Activated T-cell treated with anti-CD3 and anti-CD28 coated beads, Interleukin-2, amount 50 U/mL, for 72 hours (primary cell): ENCODE measurements at regions not wholly inside any gene's neighbourhood (a gene's known extent, or its start where the extent isn't known, plus 50 kb on each side); places are given as distances from the start of the nearest gene placed in this dataset.

Source experiments
- ATAC-seq, 2 donors: fragments of 150-1000 bp; cut with Tn5 transposase; replicated peaks in 1 of 2; 2 replicates each; pipeline ENCODE4 v1.10.0; 2021; ENCODE audit warnings: moderate library complexity in 2 of 2, mild to moderate bottlenecking in 1 of 2
- DNase-seq, 2 donors: peaks; one replicate each; pipeline ENCODE4 v3.0.0; 2021 to 2022; ENCODE audit warnings: mixed read lengths in 1 of 2
- H3K27ac Mint-ChIP-seq: one replicate; pipeline ENCODE4 v1.8.0; 2022; ENCODE audit warnings: mild to moderate bottlenecking, moderate library complexity, mixed read lengths
- H3K27me3 Mint-ChIP-seq: one replicate; pipeline ENCODE4 v1.8.0; 2022; ENCODE audit warnings: low read depth, mixed read lengths
- H3K36me3 Mint-ChIP-seq, 2 donors: one replicate each; pipeline ENCODE4 v1.8.0; 2022; ENCODE audit warnings: mixed read lengths in 2 of 2, mild to moderate bottlenecking in 1 of 2; ENCODE audit not compliant: insufficient read depth in 2 of 2
- H3K4me1 Mint-ChIP-seq: one replicate; pipeline ENCODE4 v1.8.0; 2022; ENCODE audit warnings: low read depth, mixed read lengths
- H3K4me3 Mint-ChIP-seq, 2 donors: one replicate each; pipeline ENCODE4 v1.8.0; 2022; ENCODE audit warnings: mild to moderate bottlenecking in 2 of 2, mixed read lengths in 2 of 2, moderate library complexity in 2 of 2
- H3K9me3 Mint-ChIP-seq, 2 donors: one replicate each; pipeline ENCODE4 v1.8.0; 2022; ENCODE audit warnings: mixed read lengths in 2 of 2

DNA sequence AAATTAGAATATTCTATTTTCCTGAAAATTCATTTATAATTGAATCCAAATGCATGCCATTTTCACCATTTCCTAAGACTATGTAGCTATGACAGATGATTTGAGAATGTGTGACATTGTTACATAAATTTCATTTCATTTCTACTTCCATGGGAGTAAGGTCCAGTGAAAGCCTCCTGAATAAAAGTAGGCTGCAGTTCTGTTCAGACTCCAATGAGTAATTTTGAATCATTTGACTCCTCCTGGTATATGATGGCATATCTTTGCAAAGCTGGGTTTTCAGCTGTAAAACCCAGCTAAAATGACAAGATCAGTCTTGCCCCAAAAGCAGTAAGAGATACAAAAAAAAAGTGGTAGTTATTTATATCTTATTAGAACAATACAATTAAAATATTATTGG lies 101.0 kb upstream of the DNAJC10 start:
- Mint-ChIP-seq H3K27me3 (no peaks in the 10 kb centered on the region), H3K9me3 (no peaks in the 10 kb centered on the region), H3K4me1 (no peaks in the 10 kb centered on the region), H3K4me3 (no peak overlapping the region), H3K27ac (no peak overlapping the region), H3K36me3 (no peaks in the 10 kb centered on the region)
- no peak for DNase-seq
- no peak for ATAC-seq

DNA sequence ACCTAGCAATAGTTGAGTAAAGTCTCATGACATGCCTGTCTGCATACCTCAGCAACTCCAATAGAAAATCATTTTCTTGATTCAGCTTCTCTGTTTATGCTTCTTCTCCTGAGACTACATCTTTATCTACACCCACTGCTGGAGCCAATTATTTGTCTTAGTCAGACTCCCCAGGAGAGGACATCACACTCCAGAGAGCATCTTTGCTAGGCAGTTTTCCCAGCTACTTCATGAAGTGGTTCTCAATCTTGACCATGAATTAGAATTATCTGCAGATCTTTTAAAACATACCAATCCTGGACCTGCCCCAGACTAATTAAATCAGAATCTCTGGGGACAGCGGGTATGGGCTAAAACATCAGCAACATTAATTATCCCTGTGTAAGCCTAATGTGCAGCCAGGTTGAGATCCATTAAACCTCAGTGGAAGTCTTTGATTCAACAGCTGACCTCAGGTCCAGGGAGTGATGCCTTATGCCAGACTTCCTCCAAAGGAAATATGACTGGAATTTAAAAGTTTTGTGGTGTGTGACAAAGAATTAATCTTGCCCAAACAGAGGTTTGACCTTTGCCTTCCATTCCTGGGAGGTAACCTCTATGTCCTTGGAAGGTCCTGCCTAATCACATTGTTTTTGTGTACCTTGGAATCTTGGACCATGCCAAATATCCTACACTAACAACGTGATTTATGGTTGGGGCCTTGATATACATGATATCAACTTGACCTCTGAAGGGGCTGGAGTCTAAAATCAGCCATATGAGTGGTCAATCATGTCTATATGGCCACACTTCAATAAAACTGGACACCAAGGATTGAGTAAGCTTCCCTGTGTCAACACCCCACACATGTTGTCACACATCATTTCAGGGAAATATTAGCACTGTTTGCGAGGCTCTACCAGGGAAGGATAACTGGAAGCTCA lies 99.3 kb upstream of the DNAJC10 start:
- H3K36me3 Mint-ChIP-seq = no peaks in the 10 kb centered on the region
- ATAC-seq (no peak), DNase-seq (no peak)
- H3K9me3 Mint-ChIP-seq = no peaks in the 10 kb centered on the region
- H3K27me3 Mint-ChIP-seq = no peaks in the 10 kb centered on the region
- H3K4me3 Mint-ChIP-seq = no peak overlapping the region
- H3K27ac Mint-ChIP-seq = no peak overlapping the region
- H3K4me1 Mint-ChIP-seq = no peaks in the 10 kb centered on the region

DNA sequence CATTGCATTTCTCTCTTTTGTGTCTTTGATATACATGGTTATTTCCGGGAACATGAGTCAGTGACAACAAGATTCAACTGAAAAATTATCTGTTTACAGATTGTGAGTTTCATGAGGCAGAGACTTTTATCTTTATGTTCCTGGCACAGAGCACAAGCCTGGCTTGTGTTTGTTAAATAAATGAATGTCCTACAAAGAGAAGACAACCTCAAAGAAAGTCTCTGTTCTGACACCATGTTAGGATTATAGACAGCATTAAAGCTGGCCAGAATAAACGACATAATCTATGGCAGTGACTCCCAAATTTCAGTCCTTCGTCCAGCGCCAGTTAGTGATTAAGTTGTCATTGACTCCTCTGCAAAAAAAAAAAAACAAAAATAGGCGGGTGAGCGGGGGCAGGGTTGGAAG lies 97.4 kb upstream of the DNAJC10 start:
- Mint-ChIP-seq H3K4me1 (no peaks in the 10 kb centered on the region), H3K9me3 (no peaks in the 10 kb centered on the region)
- no peak for DNase-seq

DNA sequence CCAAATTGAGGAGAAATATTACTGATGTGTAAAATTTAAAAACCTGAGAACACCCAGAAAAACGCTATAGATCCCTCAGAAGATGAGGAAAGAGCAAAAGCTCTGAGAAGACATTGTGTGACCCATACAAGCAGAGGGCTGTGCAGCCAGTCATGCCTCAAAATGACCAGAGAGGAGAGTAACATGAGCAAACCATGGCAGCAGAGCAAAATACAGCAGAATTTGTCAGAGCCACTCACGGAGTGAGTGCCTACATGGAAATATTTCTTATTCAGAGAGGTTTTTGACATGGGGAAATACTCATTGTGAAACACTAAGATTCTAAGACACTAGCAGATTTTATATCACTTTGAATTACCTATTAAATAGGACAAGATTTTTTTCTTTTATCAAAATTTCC lies 96.8 kb upstream of the DNAJC10 start:
- no peaks in the 10 kb centered on the region for H3K9me3 Mint-ChIP-seq
- H3K36me3 Mint-ChIP-seq = no peaks in the 10 kb centered on the region
- no peak for DNase-seq
- no peak overlapping the region for H3K4me3 Mint-ChIP-seq
- no peaks in the 10 kb centered on the region for H3K4me1 Mint-ChIP-seq
- no peaks in the 10 kb centered on the region for H3K27me3 Mint-ChIP-seq
- ATAC-seq = peak in 1 of 2 donors; percentile 30
- H3K27ac Mint-ChIP-seq = no peak overlapping the region

More for the DNA sequence above, 97.4 kb upstream of the DNAJC10 start:
- H3K27ac Mint-ChIP-seq = no peak overlapping the region
- H3K27me3 Mint-ChIP-seq = no peaks in the 10 kb centered on the region
- no peak for ATAC-seq
- H3K36me3 Mint-ChIP-seq = no peaks in the 10 kb centered on the region
- H3K4me3 Mint-ChIP-seq = no peak overlapping the region

DNA sequence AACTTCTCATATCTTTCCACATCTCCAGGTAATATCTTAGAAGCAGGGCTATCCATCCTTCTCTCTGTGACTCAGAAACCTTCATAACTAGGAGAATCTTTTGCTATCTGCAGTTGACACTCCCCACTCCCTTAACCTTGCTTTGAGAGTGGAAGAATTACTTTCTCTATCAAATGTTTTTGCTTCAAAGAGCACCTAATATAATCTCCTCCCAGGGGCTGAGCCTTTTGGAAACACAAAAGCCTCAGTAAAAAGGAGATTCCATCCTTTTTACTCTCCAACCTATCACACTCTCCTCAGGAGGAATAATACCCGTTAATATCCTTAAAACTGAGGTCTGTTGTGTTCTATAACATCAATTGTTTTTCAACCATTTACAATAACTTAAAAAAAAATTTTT lies 94.9 kb upstream of the DNAJC10 start:
- Mint-ChIP-seq H3K27me3 (no peaks in the 10 kb centered on the region), H3K4me3 (no peak overlapping the region), H3K27ac (no peak overlapping the region), H3K36me3 (no peaks in the 10 kb centered on the region), H3K4me1 (no peaks in the 10 kb centered on the region), H3K9me3 (no peaks in the 10 kb centered on the region)
- ATAC-seq (no peak), DNase-seq (no peak)

DNA sequence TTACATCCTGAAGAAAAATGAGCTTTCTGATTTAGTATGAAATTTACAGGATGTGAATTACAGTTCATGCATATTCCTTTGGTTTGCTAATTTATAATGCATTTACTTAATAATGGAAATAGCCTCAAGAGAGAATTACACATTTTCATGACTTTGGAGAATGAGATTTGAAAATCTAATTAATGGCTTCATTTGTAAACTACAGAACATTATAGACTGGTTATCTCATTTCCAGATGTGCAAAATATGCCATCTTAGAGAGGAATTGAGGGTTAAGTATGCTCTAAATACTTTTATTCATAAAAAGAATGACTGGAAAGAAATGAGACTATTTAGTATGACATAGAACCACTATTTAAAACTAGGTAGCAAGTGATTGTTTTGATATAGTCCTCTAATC lies 94.2 kb upstream of the DNAJC10 start:
- no peak overlapping the region for H3K27ac Mint-ChIP-seq
- H3K9me3 Mint-ChIP-seq = no peaks in the 10 kb centered on the region
- H3K36me3 Mint-ChIP-seq = no peaks in the 10 kb centered on the region
- no peaks in the 10 kb centered on the region for H3K27me3 Mint-ChIP-seq
- no peak for ATAC-seq
- no peak overlapping the region for H3K4me3 Mint-ChIP-seq
- no peaks in the 10 kb centered on the region for H3K4me1 Mint-ChIP-seq
- DNase-seq = no peak

DNA sequence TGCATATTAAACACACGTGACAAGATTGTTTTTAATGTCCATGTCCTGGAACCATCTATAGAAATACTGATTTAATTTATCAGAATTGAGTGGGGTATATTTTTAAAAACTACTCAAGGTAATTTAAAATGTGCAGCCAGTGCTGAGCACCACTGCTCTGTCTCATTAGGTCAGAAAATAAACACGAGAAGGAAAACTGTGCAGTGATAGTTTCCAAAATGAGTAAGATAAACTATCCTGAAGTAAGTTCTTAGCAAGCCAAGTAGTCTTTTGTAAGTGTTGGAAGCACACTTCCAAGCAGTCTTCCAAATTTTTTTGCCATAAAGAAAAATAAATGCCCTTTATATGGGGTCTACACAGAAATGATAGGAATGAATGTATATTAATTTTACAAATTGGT lies 93.8 kb upstream of the DNAJC10 start:
- H3K4me1 Mint-ChIP-seq = no peaks in the 10 kb centered on the region
- H3K9me3 Mint-ChIP-seq = no peaks in the 10 kb centered on the region
- DNase-seq (no peak), ATAC-seq (no peak)
- H3K27ac Mint-ChIP-seq = no peak overlapping the region
- H3K4me3 Mint-ChIP-seq = no peak overlapping the region
- H3K27me3 Mint-ChIP-seq = no peaks in the 10 kb centered on the region
- no peaks in the 10 kb centered on the region for H3K36me3 Mint-ChIP-seq

DNA sequence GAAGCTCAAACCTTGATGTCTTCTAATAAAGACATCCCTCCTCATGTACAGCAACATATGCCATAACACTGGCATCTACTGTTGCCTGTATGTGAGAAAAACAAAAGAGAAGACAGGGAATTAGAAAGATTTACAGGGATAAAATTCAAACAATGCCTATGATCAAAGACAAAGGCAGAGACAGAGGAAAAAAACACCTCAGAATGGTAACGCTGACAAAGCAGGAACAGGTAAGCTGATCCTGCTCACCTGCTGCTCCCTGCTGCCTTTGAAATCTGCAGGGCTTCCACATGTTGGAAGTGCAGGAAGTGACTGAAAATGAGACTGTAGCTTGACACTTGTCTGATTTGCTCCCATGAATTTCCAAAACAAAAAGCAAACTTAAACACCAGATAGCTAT lies 90.2 kb upstream of the DNAJC10 start:
- no peaks in the 10 kb centered on the region for H3K9me3 Mint-ChIP-seq
- no peaks in the 10 kb centered on the region for H3K27me3 Mint-ChIP-seq
- no peaks in the 10 kb centered on the region for H3K4me1 Mint-ChIP-seq
- no peak for ATAC-seq
- H3K4me3 Mint-ChIP-seq = no peak overlapping the region
- DNase-seq = no peak
- no peak overlapping the region for H3K27ac Mint-ChIP-seq
- no peaks in the 10 kb centered on the region for H3K36me3 Mint-ChIP-seq

DNA sequence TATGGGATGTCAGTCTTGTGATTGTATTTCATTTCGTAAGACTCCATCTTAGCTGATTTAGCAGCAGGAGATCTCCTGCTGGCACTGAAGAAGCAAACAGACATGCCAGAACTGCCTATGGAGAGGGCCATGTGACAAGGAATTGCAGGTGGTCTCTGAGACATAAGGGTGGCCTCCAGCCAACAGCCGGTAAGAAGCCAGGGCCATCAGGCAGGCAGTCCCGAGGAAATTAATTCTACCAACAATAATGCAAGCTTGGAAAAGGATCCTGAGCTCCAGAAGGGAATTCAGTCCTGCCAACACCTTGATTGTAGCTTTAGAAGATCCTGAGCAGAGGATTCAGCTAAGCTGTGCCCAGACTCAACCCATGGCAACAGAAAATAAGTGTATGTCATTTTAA lies 87.1 kb upstream of the DNAJC10 start:
- peaks cover 15% of the 10 kb centered on the region for H3K27me3 Mint-ChIP-seq
- no peaks in the 10 kb centered on the region for H3K36me3 Mint-ChIP-seq
- H3K27ac Mint-ChIP-seq = no peak overlapping the region
- DNase-seq = no peak
- no peaks in the 10 kb centered on the region for H3K9me3 Mint-ChIP-seq
- ATAC-seq = no peak
- no peak overlapping the region for H3K4me3 Mint-ChIP-seq
- no peaks in the 10 kb centered on the region for H3K4me1 Mint-ChIP-seq

DNA sequence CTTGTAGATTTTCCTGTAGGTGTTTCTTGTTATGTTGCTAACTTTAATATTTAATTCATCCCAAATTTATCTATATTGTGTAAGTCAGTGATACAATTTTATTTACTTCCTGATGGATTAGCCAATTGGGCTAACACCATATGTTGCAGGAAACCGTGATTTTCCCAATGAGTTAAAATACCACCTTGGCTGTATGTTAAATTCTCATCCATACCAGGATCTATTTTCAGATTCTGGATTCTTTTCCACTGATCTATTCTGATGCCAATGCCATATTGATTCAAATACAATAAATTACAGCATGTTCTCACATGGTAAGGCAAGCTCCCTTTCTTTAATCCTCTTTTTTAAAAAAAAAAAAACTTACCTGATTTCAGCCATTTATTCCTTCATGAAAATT lies 85.8 kb upstream of the DNAJC10 start:
- peaks cover 15% of the 10 kb centered on the region for H3K27me3 Mint-ChIP-seq
- DNase-seq = no peak

DNA sequence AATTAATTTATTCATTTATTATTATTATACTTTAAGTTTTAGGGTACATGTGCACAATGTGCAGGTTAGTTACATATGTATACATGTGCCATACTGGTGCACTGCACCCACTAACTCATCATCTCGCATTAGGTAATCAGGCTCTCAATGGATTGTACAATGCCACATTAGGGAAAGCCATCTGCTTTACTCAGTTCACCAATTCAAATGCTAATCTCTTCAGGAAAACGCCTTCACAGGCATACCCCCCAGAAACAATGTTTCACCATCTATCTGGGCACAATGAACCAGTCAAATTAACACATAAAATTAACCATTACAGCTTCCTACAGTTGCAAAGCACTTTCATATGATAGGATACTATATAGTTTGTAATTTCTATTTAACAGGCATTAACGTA lies 84.8 kb upstream of the DNAJC10 start:
- no peak overlapping the region for H3K4me3 Mint-ChIP-seq
- no peak overlapping the region for H3K27ac Mint-ChIP-seq
- H3K9me3 Mint-ChIP-seq = no peaks in the 10 kb centered on the region
- H3K27me3 Mint-ChIP-seq = peaks cover 15% of the 10 kb centered on the region
- no peak for ATAC-seq
- DNase-seq = no peak
- H3K4me1 Mint-ChIP-seq = no peaks in the 10 kb centered on the region
- no peaks in the 10 kb centered on the region for H3K36me3 Mint-ChIP-seq

More for the DNA sequence above, 85.8 kb upstream of the DNAJC10 start:
- no peak for ATAC-seq
- Mint-ChIP-seq H3K9me3 (no peaks in the 10 kb centered on the region), H3K36me3 (no peaks in the 10 kb centered on the region), H3K27ac (no peak overlapping the region), H3K4me3 (no peak overlapping the region), H3K4me1 (no peaks in the 10 kb centered on the region)

DNA sequence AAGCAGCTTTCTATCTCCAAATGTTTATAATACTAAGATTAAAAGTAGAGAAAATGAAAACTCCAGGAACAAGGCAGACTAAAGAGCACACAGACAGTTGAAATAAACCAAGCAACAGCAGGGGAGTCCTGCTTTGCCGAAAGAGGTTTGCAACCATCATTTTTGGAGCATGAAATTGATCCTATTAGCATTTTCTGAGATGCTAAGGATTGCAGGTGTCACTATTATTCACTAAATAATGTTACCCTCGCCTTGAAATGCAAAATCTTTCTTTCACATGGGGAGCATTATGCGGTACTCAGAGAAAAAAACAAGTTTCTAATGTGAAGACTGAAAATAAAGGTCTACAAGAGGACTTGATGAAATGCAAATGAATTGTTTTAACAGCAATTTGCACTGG lies 81.7 kb upstream of the DNAJC10 start:
- no peak for DNase-seq
- Mint-ChIP-seq H3K4me3 (no peak overlapping the region), H3K27me3 (peaks cover 15% of the 10 kb centered on the region), H3K4me1 (no peaks in the 10 kb centered on the region), H3K36me3 (no peaks in the 10 kb centered on the region), H3K27ac (no peak overlapping the region), H3K9me3 (no peaks in the 10 kb centered on the region)
- no peak for ATAC-seq

DNA sequence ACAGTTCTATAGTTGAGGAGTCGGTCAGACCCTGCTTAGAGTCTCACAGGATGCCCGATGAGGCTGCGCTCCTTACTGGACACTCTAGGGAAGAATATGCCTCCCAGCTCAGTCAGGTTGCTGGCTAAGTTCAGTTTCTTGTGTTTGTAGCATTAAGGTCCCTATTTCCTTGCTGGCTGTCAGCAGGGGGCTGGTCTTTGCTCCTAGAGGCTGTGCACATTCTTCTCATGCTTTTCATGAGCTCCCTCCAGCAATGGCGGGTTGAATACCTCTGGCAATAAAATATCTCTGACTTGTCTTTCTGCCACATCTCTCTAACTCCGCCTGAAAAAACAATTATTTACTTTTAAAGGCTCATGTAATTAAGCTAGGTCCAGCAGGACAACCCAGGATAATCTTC lies 79.4 kb upstream of the DNAJC10 start:
- DNase-seq (no peak), ATAC-seq (no peak)
- H3K36me3 Mint-ChIP-seq = no peaks in the 10 kb centered on the region
- no peaks in the 10 kb centered on the region for H3K9me3 Mint-ChIP-seq
- H3K27me3 Mint-ChIP-seq = peaks cover 15% of the 10 kb centered on the region
- H3K4me1 Mint-ChIP-seq = no peaks in the 10 kb centered on the region
- no peak overlapping the region for H3K4me3 Mint-ChIP-seq
- H3K27ac Mint-ChIP-seq = no peak overlapping the region

DNA sequence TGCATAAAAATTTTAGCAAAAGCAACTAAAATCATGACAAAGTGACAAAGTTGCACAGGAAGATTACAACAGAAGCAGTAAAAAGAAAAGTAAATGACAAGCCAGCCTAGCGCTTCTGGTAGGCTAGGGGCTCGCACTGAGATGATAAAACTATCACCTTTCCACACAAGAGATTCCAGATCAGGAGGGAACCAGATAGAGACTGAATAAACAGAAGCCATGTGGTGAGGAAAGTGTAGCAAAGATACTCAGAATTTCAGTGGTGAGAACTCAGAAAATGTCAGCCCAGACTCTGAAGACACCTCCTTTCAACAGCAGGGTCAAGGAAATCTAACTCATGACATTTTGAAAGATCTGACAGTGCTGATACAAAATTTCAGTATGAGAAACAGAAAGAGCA lies 77.4 kb upstream of the DNAJC10 start:
- H3K9me3 Mint-ChIP-seq = no peaks in the 10 kb centered on the region
- no peak overlapping the region for H3K27ac Mint-ChIP-seq
- H3K36me3 Mint-ChIP-seq = no peaks in the 10 kb centered on the region

More for the DNA sequence above, 77.4 kb upstream of the DNAJC10 start:
- Mint-ChIP-seq H3K4me3 (no peak overlapping the region), H3K27me3 (peaks cover 2% of the 10 kb centered on the region), H3K4me1 (no peaks in the 10 kb centered on the region)
- no peak for ATAC-seq
- DNase-seq = no peak
